ENCODE measurements at regions not wholly inside any gene's neighbourhood (a gene's known extent, or its start where the extent isn't known, plus 50 kb on each side); places are given as distances from the start of the nearest gene placed in this dataset.

DNA sequence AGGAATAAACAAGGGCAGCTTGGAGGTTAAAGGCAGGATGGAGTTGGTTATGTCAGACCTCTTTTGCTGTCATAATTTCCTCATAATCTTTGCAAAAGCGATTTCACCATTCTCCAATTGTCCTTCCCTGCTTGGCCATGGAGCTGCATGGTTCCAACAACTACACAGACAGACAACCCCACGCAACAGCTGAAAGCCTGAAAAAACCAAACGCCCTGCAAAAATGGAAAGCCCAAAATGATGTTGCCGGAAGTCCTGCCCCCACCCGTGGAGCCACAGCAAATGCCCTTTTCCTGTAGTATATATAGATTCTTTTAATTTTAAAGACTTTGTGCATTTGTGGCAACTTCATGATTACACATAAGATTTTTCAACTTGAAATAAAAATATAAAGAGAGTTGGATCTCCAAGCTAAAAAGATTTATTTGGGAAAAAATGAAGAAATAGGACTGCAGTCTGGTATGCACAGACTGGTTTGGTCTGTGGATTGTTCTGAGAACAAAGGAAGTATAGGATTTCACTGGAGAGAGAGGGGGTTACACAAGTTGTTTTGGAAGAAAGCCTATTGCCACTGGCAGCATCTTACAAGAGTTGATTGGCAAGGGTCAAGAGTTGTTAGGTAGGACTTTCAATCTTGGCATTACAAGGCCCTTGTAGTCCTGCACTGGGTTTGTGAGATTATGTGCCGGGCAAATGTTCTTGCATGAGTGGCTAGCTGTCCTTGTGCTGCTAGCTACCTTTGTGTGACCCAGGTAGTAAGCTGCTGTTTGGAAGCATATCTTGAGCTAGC, 190.0 kb downstream of the C6orf118 start:
- Mint-ChIP-seq H3K4me1 (ENCODE audit: low read depth, unreplicated experiment) (peaks cover 19% of the 10 kb centered on the region), H3K9me3 (ENCODE audit: low read depth, unreplicated experiment) (no peaks in the 10 kb centered on the region), H3K4me3 (ENCODE audit: low read depth, unreplicated experiment) (no peak overlapping the region), H3K27ac (ENCODE audit: unreplicated experiment) (no peak overlapping the region), H3K27me3 (ENCODE audit: unreplicated experiment) (no peaks in the 10 kb centered on the region), H3K36me3 (ENCODE audit: insufficient read depth, unreplicated experiment) (no peaks in the 10 kb centered on the region)
- no TSS peak for BruUV-seq (replicated peaks)
- DNase-seq: no peak
- CTCF ChIA-PET: interaction anchor here (0.7 kb wide), 1 partner anchor 517 kb away, joined by 3 read pairs; no protein-coding TSS in a partner anchor
- TF ChIP-seq, protein P1, sequence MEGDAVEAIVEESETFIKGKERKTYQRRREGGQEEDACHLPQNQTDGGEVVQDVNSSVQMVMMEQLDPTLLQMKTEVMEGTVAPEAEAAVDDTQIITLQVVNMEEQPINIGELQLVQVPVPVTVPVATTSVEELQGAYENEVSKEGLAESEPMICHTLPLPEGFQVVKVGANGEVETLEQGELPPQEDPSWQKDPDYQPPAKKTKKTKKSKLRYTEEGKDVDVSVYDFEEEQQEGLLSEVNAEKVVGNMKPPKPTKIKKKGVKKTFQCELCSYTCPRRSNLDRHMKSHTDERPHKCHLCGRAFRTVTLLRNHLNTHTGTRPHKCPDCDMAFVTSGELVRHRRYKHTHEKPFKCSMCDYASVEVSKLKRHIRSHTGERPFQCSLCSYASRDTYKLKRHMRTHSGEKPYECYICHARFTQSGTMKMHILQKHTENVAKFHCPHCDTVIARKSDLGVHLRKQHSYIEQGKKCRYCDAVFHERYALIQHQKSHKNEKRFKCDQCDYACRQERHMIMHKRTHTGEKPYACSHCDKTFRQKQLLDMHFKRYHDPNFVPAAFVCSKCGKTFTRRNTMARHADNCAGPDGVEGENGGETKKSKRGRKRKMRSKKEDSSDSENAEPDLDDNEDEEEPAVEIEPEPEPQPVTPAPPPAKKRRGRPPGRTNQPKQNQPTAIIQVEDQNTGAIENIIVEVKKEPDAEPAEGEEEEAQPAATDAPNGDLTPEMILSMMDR (IDR thresholded peaks at IDR 0.05; ENCODE audit: unreplicated experiment): no peak
- intact Hi-C loops (cut with micrococcal nuclease; ENCODE audit: unreplicated experiment): no loop called here

DNA sequence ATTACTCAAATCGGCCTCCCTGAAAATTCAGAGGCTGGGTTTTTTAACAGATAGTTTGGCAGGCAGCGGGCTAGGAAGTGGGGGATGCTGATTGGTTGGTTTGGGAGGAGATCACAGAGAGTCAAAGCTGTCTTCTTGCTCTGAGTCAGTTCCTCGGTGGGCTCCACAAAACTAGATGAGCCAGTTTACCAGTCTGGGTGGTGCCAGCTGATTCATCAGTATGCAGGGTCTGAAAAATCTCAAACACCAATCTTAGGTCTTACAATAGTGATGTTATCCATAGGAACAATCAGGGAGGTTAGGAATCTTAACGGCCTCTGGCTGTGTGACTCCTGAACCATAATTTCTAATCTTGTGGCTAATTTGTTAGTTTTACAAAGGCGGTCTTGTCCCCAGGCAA, 190.7 kb downstream of the C6orf118 start:
- Mint-ChIP-seq H3K36me3 (ENCODE audit: insufficient read depth, unreplicated experiment) (no peaks in the 10 kb centered on the region), H3K4me3 (ENCODE audit: low read depth, unreplicated experiment) (no peak overlapping the region), H3K27me3 (ENCODE audit: unreplicated experiment) (no peaks in the 10 kb centered on the region), H3K4me1 (ENCODE audit: low read depth, unreplicated experiment) (peaks cover 19% of the 10 kb centered on the region), H3K9me3 (ENCODE audit: low read depth, unreplicated experiment) (peaks cover 2% of the 10 kb centered on the region), H3K27ac (ENCODE audit: unreplicated experiment) (no peak overlapping the region)
- DNase-seq: no peak
- BruUV-seq (replicated peaks): no TSS peak
- CTCF ChIA-PET: no interaction called here
- intact Hi-C loops (cut with micrococcal nuclease; ENCODE audit: unreplicated experiment): no loop called here
- TF ChIP-seq, protein P1 (IDR thresholded peaks at IDR 0.05; ENCODE audit: unreplicated experiment): no peak

DNA sequence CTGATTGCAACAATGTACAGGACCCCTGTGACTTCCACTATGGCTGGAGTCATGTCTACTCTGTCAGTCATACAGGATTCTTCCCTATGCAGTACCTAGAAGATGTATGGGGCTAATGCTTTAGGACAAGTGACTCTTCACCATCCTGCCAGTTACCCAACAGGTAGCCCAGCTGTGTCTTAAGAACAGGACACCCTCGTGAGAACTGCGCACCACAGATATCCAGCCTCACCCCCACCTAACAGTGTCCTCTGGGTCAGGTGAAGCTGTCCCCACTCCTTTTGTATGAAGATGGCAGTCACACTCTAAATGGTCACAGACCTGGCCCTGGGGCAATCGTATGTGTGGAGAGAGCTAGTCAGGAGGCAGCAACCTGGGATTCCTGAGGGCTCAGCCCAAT, 191.6 kb downstream of the C6orf118 start:
- BruUV-seq (replicated peaks): no TSS peak
- Mint-ChIP-seq H3K4me1 (ENCODE audit: low read depth, unreplicated experiment) (peaks cover 19% of the 10 kb centered on the region), H3K27me3 (ENCODE audit: unreplicated experiment) (no peaks in the 10 kb centered on the region), H3K9me3 (ENCODE audit: low read depth, unreplicated experiment) (peaks cover 4% of the 10 kb centered on the region), H3K36me3 (ENCODE audit: insufficient read depth, unreplicated experiment) (no peaks in the 10 kb centered on the region), H3K27ac (ENCODE audit: unreplicated experiment) (no peak overlapping the region), H3K4me3 (ENCODE audit: low read depth, unreplicated experiment) (no peak overlapping the region)
- intact Hi-C loops (cut with micrococcal nuclease; ENCODE audit: unreplicated experiment): no loop called here
- TF ChIP-seq, protein P1 (IDR thresholded peaks at IDR 0.05; ENCODE audit: unreplicated experiment): no peak
- DNase-seq: no peak
- CTCF ChIA-PET: interaction anchor here (0.5 kb wide), 1 partner anchor 14 kb away, joined by 10 read pairs; no protein-coding TSS in a partner anchor

DNA sequence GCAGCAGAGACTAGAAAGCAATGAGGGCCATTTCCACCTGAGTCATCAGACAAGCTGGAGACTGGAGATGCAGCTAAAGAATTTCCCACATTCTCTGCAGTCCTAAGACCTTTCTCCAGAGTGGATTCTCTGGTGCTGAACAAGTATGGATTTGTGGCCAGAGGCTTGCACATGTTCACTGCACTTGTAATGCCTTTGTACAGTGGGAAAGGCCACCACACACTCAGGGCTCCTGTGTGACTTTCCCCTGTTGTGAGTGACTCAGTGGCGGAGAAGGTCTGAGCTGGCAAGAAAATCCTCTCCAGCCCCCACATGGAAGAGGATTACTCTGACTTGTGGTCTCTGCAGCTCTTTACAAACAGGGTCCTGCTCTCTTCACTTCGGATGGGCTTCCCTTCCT, 192.3 kb downstream of the C6orf118 start:
- Mint-ChIP-seq H3K36me3 (ENCODE audit: insufficient read depth, unreplicated experiment) (no peaks in the 10 kb centered on the region), H3K27me3 (ENCODE audit: unreplicated experiment) (no peaks in the 10 kb centered on the region), H3K4me3 (ENCODE audit: low read depth, unreplicated experiment) (no peak overlapping the region), H3K4me1 (ENCODE audit: low read depth, unreplicated experiment) (peaks cover 19% of the 10 kb centered on the region), H3K9me3 (ENCODE audit: low read depth, unreplicated experiment) (peaks cover 4% of the 10 kb centered on the region), H3K27ac (ENCODE audit: unreplicated experiment) (no peak overlapping the region)
- no peak for DNase-seq
- no TSS peak for BruUV-seq (replicated peaks)
- TF ChIP-seq, protein P1 (IDR thresholded peaks at IDR 0.05; ENCODE audit: unreplicated experiment): no peak
- CTCF ChIA-PET: interaction anchor here (0.5 kb wide), 1 partner anchor 13 kb away, joined by 10 read pairs; no protein-coding TSS in a partner anchor
- intact Hi-C loops (cut with micrococcal nuclease; ENCODE audit: unreplicated experiment): no loop called here
